Activated B cell treated with CpG ODN at 0.5 μM for 24 hours (primary cell): ENCODE measurements at regions not wholly inside any gene's neighbourhood (a gene's known extent, or its start where the extent isn't known, plus 50 kb on each side); places are given as distances from the start of the nearest gene placed in this dataset.

Experiments
- ATAC-seq: fragments of 200-7000 bp; cut with Tn5 transposase; one replicate; pipeline ENCODE4 v1.10.0; 2021; ENCODE audit warnings: low read depth, mild to moderate bottlenecking, moderate library complexity
- CTCF ChIA-PET: fragments of 350-600 bp; sonication (Branson Sonifier 250); formaldehyde crosslinking; loops from one replicate; lab custom pipeline; 2021; ENCODE audit warnings: antibody characterized with exemption; lab: Charles Lee
- POLR2A ChIA-PET: fragments of 350-600 bp; sonication (Branson Sonifier 250); formaldehyde crosslinking; loops from one replicate; lab custom pipeline; 2021; ENCODE audit warnings: antibody characterized with exemption; lab: Charles Lee
- DNase-seq: peaks from one replicate; pipeline ENCODE4 v3.0.0; 2022
- H3K27ac Mint-ChIP-seq: one replicate; pipeline ENCODE4 v1.8.0; 2020; ENCODE audit warnings: mixed read lengths
- H3K27me3 Mint-ChIP-seq: one replicate; pipeline ENCODE4 v1.8.0; 2021; ENCODE audit warnings: mixed read lengths
- H3K36me3 Mint-ChIP-seq: one replicate; pipeline ENCODE4 v1.8.0; 2021; ENCODE audit warnings: low read depth, mixed read lengths
- H3K4me1 Mint-ChIP-seq: one replicate; pipeline ENCODE4 v1.8.0; 2021; ENCODE audit warnings: mixed read lengths
- H3K4me3 Mint-ChIP-seq: one replicate; pipeline ENCODE4 v1.8.0; 2020; ENCODE audit warnings: mild to moderate bottlenecking, mixed read lengths
- H3K9me3 Mint-ChIP-seq: one replicate; pipeline ENCODE4 v1.8.0; 2020; ENCODE audit warnings: mixed read lengths
- intact Hi-C: fragments of 100-400 bp; cut with micrococcal nuclease; formaldehyde crosslinking; loops from one replicate; pipeline ENCODE4 v1.15.1; 2024
- TF ChIP-seq, protein P1 (sequence below): fragments of 200-600 bp; IDR thresholded peaks from one replicate; pipeline ENCODE4 v1.8.0; 2022; ENCODE audit warnings: antibody characterized with exemption, mild to moderate bottlenecking

DNA sequence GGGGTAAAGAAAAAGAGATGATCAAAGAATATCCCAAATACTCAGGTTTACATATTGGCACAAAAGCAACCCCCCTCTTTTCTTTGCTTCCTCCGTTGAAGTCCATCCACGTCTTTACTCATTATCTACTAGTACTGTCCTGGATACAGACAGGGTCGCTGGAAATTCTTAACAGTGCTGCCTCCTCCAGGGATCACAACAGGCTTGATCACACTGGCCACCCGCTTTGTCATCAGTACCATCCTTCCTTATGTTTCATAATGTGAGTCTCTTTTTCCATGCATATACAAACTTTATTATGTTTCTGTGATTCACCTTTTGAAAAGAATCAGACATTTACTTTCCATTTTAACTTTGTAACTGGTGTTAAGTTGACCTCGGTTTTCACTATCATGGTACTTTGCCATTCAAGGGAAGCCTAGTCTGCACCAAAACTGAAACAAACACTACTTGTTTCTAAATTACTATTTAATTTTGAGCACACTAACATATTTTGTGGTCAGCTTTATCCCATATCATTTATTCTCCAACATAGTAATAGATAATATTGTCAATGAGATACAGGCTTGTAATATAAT lies 387.5 kb upstream of the PPP1R2C start:
- Mint-ChIP-seq H3K4me1 (no peaks in the 10 kb centered on the region), H3K27me3 (no peaks in the 10 kb centered on the region), H3K4me3 (no peak overlapping the region), H3K9me3 (peaks cover 9% of the 10 kb centered on the region), H3K27ac (no peak overlapping the region), H3K36me3 (no peaks in the 10 kb centered on the region)
- ChIA-PET CTCF (no interaction called here), POLR2A (no interaction called here)
- TF ChIP-seq, protein P1, sequence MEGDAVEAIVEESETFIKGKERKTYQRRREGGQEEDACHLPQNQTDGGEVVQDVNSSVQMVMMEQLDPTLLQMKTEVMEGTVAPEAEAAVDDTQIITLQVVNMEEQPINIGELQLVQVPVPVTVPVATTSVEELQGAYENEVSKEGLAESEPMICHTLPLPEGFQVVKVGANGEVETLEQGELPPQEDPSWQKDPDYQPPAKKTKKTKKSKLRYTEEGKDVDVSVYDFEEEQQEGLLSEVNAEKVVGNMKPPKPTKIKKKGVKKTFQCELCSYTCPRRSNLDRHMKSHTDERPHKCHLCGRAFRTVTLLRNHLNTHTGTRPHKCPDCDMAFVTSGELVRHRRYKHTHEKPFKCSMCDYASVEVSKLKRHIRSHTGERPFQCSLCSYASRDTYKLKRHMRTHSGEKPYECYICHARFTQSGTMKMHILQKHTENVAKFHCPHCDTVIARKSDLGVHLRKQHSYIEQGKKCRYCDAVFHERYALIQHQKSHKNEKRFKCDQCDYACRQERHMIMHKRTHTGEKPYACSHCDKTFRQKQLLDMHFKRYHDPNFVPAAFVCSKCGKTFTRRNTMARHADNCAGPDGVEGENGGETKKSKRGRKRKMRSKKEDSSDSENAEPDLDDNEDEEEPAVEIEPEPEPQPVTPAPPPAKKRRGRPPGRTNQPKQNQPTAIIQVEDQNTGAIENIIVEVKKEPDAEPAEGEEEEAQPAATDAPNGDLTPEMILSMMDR = no peak
- DNase-seq (no peak), ATAC-seq (no peak)
- intact Hi-C loops = no loop called here

DNA sequence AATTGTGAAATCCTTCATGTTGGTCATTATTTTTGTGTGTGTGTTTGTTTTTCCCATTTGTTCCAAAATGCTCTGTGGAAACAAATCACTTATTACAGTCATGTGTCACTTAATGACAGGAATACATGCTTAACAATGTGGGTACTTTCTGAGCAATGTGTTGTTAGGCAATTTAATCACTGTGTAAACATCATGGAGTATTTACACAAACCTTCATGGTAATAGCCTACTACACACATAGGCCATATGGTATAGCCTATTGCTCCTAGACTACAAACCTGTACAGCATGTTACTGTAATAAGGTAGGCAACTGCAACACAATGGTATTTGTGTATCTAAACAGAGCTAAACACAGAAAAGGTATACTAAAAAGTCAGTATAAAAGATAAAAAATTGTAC lies 388.9 kb upstream of the PPP1R2C start:
- H3K27me3 Mint-ChIP-seq = no peaks in the 10 kb centered on the region
- DNase-seq (no peak), ATAC-seq (no peak)
- H3K27ac Mint-ChIP-seq = no peak overlapping the region
- H3K36me3 Mint-ChIP-seq = no peaks in the 10 kb centered on the region
- TF ChIP-seq, protein P1 = no peak
- POLR2A ChIA-PET = no interaction called here
- no peaks in the 10 kb centered on the region for H3K4me1 Mint-ChIP-seq
- no peak overlapping the region for H3K4me3 Mint-ChIP-seq
- intact Hi-C loops = no loop called here
- H3K9me3 Mint-ChIP-seq = peaks cover 5% of the 10 kb centered on the region
- CTCF ChIA-PET = no interaction called here

DNA sequence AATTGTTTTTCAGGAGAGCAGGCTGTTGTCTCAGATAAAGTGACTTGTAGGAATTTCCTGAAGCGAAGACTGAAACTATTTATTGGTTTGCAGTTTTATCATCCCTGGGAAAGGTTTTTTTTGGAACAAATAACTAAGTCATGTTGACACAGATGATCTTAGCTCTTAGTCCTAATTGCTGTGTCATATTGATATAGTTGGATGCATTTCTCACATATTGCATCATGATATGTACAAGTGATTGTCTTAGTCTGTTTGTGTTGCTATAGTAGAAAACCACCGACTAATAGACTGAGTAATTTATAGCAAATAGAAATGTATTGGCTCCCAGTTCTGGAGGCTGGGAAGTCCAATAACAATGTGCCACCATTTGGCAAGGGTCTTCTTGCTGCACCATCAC lies 397.5 kb upstream of the PPP1R2C start:
- ChIA-PET CTCF (no interaction called here), POLR2A (no interaction called here)
- peaks cover 5% of the 10 kb centered on the region for H3K9me3 Mint-ChIP-seq
- intact Hi-C loops = no loop called here
- no peak overlapping the region for H3K4me3 Mint-ChIP-seq
- TF ChIP-seq, protein P1 = no peak
- DNase-seq (no peak), ATAC-seq (no peak)
- H3K27me3 Mint-ChIP-seq = no peaks in the 10 kb centered on the region
- H3K36me3 Mint-ChIP-seq = no peaks in the 10 kb centered on the region
- H3K4me1 Mint-ChIP-seq = peaks cover 2% of the 10 kb centered on the region
- H3K27ac Mint-ChIP-seq = no peak overlapping the region

DNA sequence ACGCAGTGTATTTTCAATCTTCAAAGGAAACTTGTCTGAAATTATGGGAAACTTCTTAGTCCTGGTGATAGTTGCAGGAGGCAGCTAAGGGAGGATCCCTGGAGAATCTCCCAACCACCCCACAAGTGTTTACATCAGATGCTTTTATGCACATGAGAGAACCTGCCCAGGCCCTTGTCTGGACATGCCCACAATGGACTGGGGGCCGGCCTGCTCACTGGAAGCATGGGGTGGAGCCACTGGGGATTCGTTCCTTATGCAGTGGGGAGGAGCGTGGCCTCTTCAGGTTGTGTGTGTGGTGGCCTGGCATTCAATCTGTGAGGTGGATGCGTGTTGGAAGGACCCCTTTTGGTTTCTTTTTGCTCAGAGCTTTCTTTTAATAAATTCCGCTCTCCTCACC lies 398.7 kb upstream of the PPP1R2C start:
- Mint-ChIP-seq H3K36me3 (no peaks in the 10 kb centered on the region), H3K27ac (no peak overlapping the region), H3K4me1 (peaks cover 7% of the 10 kb centered on the region), H3K4me3 (no peak overlapping the region), H3K9me3 (peaks cover 5% of the 10 kb centered on the region), H3K27me3 (no peaks in the 10 kb centered on the region)
- no peak for ATAC-seq
- CTCF ChIA-PET = no interaction called here
- TF ChIP-seq, protein P1 = no peak
- DNase-seq = no peak
- intact Hi-C loops = no loop called here
- POLR2A ChIA-PET = no interaction called here

DNA sequence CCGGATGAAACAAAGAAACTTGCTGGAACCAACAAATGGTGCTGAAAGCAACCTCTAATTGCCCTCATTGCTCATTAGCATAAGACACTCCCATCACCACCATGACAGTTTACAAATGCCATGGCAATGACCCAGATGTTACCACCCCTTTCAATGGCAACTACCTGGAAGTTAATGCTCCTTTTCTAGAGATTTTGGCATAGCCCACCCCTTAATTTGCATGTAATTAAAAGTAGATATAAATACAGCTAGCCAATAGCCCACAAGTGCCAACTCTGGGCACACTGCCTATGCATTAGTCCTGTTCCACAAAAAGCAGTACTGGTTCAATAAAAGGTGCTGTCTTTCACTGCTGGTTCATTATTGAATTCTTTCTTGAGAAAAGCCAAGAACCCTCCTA lies 410.3 kb upstream of the PPP1R2C start:
- Mint-ChIP-seq H3K27ac (no peak overlapping the region), H3K9me3 (no peaks in the 10 kb centered on the region), H3K27me3 (no peaks in the 10 kb centered on the region), H3K36me3 (no peaks in the 10 kb centered on the region), H3K4me1 (peaks cover 23% of the 10 kb centered on the region), H3K4me3 (no peak overlapping the region)
- ChIA-PET POLR2A (no interaction called here), CTCF (no interaction called here)
- DNase-seq (no peak), ATAC-seq (no peak)
- TF ChIP-seq, protein P1 = no peak
- intact Hi-C loops = no loop called here
